GM12878 (cell line): ENCODE measurements at regions not wholly inside any gene's neighbourhood (a gene's known extent, or its start where the extent isn't known, plus 50 kb on each side); places are given as distances from the start of the nearest gene placed in this dataset.

ENCODE experiments used
- ATAC-seq: fragments of 200-7000 bp; cut with Tn5 transposase; 3 replicates; pipeline ENCODE4 v1.9.1; 2020; ENCODE audit warnings: mild to moderate bottlenecking, moderate library complexity
- BruUV-seq: library from RNA; stranded (reverse); fragments of 400-500 nt; replicated peaks from 2 replicates; lab custom pipeline; 2021; lab: Mats Ljungman, UMichigan
- CTCF ChIA-PET: fragments of 300-600 bp; sonication (Branson Sonifier 250); formaldehyde crosslinking; extraction: SDS; loops from one replicate; lab custom pipeline; 2021; ENCODE audit warnings: inconsistent platforms; lab: Yijun Ruan, JAX
- POLR2A ChIA-PET: fragments of 350-600 bp; formaldehyde crosslinking; extraction: SDS; loops from one replicate; lab custom pipeline; 2021; ENCODE audit warnings: inconsistent platforms; lab: Charles Lee
- RAD21 ChIA-PET: fragments of 300-600 bp; sonication (Branson Sonifier 250); formaldehyde crosslinking; loops from one replicate; lab custom pipeline; 2023; ENCODE audit warnings: antibody characterized with exemption; ENCODE audit not compliant: unreplicated experiment; lab: Charles Lee
- SMC1A ChIA-PET: fragments of 300-600 bp; sonication (Branson Sonifier 250); formaldehyde crosslinking; loops from one replicate; lab custom pipeline; 2023; ENCODE audit not compliant: unreplicated experiment, uncharacterized antibody; lab: Charles Lee
- DNase-seq: peaks from one replicate; pipeline ENCODE4 v3.0.0-alpha.2; 2011; ENCODE audit warnings: low read depth, low spot score
- FAIRE-seq: peaks from 3 replicates; lab custom pipeline; 2011; peaks lifted over from hg19 to GRCh38; lab: Jason Lieb, UNC
- H2AFZ ChIP-seq: 2 replicates; pipeline ENCODE4 v1.6.0; 2011; ENCODE audit warnings: low read depth, low read length, control low read depth; ENCODE audit not compliant: control insufficient read depth
- H3K27ac ChIP-seq: 2 replicates; pipeline ENCODE4 v1.5.1; 2011; ENCODE audit warnings: control low read depth; ENCODE audit not compliant: control insufficient read depth, insufficient read depth
- H3K27me3 ChIP-seq, 2 experiments: replicated peaks in 1 of 2; 2 replicates each; pipeline versions ENCODE4 v1.6.0 to v1.6.1; 2011; ENCODE audit warnings: low read length in 1 of 2; ENCODE audit not compliant: control insufficient read depth in 2 of 2, insufficient read depth in 2 of 2
- H3K36me3 ChIP-seq, 2 experiments: 2 replicates each; pipeline ENCODE4 v1.5.1; 2011; ENCODE audit warnings: low read length in 1 of 2; ENCODE audit not compliant: control insufficient read depth in 2 of 2, insufficient read depth in 2 of 2
- H3K4me1 ChIP-seq: 2 replicates; pipeline ENCODE4 v1.6.1; 2011; ENCODE audit warnings: mild to moderate bottlenecking, low read length, moderate library complexity, mixed read lengths; ENCODE audit not compliant: control insufficient read depth, insufficient read depth
- H3K4me2 ChIP-seq: 2 replicates; pipeline ENCODE4 v1.6.0; 2011; ENCODE audit warnings: control low read depth; ENCODE audit not compliant: control insufficient read depth, insufficient read depth
- H3K4me3 ChIP-seq: fragments of 200-600 bp; sonication (generic); 2 replicates; pipeline ENCODE4 v1.5.1; 2016
- H3K79me2 ChIP-seq: 2 replicates; pipeline ENCODE4 v1.6.0; 2011; ENCODE audit warnings: low read length; ENCODE audit not compliant: control insufficient read depth, insufficient read depth
- H3K9ac ChIP-seq: 2 replicates; pipeline ENCODE4 v1.8.0; 2011; ENCODE audit warnings: low read length, control low read depth, mixed read lengths; ENCODE audit not compliant: control insufficient read depth, insufficient read depth
- H3K9me3 ChIP-seq: replicated peaks from 3 replicates; pipeline ENCODE4 v1.5.1; 2011; ENCODE audit warnings: mild to moderate bottlenecking, low read length; ENCODE audit not compliant: control insufficient read depth, insufficient read depth
- H4K20me1 ChIP-seq: 2 replicates; pipeline ENCODE4 v1.6.0; 2011; ENCODE audit not compliant: control insufficient read depth, insufficient read depth
- CBX3 ChIP-seq: fragments of 200-600 bp; sonication (generic); IDR thresholded peaks from 2 replicates; pipeline ENCODE4 v1.6.1; 2016; ENCODE audit warnings: low read depth, borderline replicate concordance
- EP300 ChIP-seq, 2 experiments: fragments of 150-350 bp in 1 of 2; IDR thresholded peaks; 2 replicates each; pipeline ENCODE4 v1.6.1; 2011 to 2012; ENCODE audit warnings: low read depth in 2 of 2, low read length in 2 of 2, borderline replicate concordance in 1 of 2, improper control_type of control experiment in 1 of 2, inconsistent platforms in 1 of 2; ENCODE audit not compliant: control insufficient read depth in 1 of 2
- GABPA ChIP-seq: IDR thresholded peaks from 2 replicates; pipeline ENCODE4 v1.6.1; 2014; ENCODE audit warnings: antibody characterized with exemption, low read depth, mild to moderate bottlenecking, inconsistent platforms
- NFXL1 ChIP-seq: fragments of 450-650 bp; IDR thresholded peaks from 2 replicates; pipeline ENCODE4 v1.6.1; 2017; ENCODE audit warnings: antibody characterized with exemption, mild to moderate bottlenecking, borderline replicate concordance
- RFX5 ChIP-seq: IDR thresholded peaks from 2 replicates; pipeline ENCODE4 v1.6.1; 2011; ENCODE audit warnings: low read depth, low read length, improper control_type of control experiment
- WGBS: methylation state at CpG from one replicate; pipeline ENCODE4 v1.1.6; 2016; ENCODE audit warnings: low lambda C conversion rate; ENCODE audit not compliant: insufficient replicate concordance, insufficient coverage; ENCODE audit errors: missing lambda C conversion rate; 5-methylcytosine and 5-hydroxymethylcytosine counted together
- in situ Hi-C: fragments of 300-500 bp; cut with MboI; formaldehyde crosslinking; loops from 9 replicates; pipeline ENCODE4 v1.14.3; 2018; ENCODE audit warnings: mixed read lengths
- intact Hi-C: fragments of 100-400 bp; cut with micrococcal nuclease; formaldehyde crosslinking; loops from one replicate; pipeline ENCODE4 v1.14.2; 2022; ENCODE audit not compliant: unreplicated experiment
- TF ChIP-seq, protein P1 (sequence below), 3 experiments: IDR thresholded peaks in 2 of 3; conservative IDR thresholded peaks in 1 of 3; 2 replicates each; pipeline ENCODE4 v1.5.1; 2011; ENCODE audit warnings: low read depth in 3 of 3, low read length in 3 of 3, mild to moderate bottlenecking in 3 of 3, control low read depth in 2 of 3, moderate library complexity in 2 of 3, inconsistent platforms in 1 of 3, mixed read lengths in 1 of 3; ENCODE audit not compliant: control insufficient read depth in 2 of 3, insufficient read depth in 1 of 3; ENCODE audit errors: extremely low read depth in 1 of 3
- TF ChIP-seq, protein P2 (sequence below): IDR thresholded peaks from 2 replicates; pipeline ENCODE4 v1.6.1; 2012; ENCODE audit warnings: low read length, inconsistent platforms

DNA sequence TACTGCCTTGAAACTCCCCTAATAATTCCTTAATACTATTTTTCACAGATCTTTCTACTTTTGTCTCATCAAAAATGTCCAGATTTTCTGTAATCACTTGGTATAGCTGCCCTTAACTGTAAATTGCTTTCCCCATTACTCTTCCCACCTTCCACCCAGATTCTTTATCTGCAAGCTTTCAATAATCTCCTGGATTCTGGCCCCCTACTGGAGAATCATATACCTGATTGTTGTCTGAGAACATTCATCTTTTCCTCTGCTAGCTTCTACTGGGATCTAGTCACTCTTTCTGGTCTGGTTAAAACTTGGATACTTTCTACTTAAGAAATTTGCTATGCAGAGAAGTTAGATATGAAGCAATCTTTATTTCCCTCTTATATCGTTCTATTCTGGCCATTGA is 552.6 kb downstream of the PCDH19 start:
- no peak for TF ChIP-seq CBX3
- TF ChIP-seq EP300 (IDR thresholded peaks at IDR 0.05; ENCODE audit: borderline replicate concordance in 1 of 2, control insufficient read depth in 1 of 2, low read depth in 2 of 2, low read length in 2 of 2): no peak
- TF ChIP-seq, protein P1, sequence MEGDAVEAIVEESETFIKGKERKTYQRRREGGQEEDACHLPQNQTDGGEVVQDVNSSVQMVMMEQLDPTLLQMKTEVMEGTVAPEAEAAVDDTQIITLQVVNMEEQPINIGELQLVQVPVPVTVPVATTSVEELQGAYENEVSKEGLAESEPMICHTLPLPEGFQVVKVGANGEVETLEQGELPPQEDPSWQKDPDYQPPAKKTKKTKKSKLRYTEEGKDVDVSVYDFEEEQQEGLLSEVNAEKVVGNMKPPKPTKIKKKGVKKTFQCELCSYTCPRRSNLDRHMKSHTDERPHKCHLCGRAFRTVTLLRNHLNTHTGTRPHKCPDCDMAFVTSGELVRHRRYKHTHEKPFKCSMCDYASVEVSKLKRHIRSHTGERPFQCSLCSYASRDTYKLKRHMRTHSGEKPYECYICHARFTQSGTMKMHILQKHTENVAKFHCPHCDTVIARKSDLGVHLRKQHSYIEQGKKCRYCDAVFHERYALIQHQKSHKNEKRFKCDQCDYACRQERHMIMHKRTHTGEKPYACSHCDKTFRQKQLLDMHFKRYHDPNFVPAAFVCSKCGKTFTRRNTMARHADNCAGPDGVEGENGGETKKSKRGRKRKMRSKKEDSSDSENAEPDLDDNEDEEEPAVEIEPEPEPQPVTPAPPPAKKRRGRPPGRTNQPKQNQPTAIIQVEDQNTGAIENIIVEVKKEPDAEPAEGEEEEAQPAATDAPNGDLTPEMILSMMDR (IDR thresholded peaks at IDR 0.05 in 2 of 3, conservative IDR thresholded peaks at IDR 0.05 in 1 of 3; ENCODE audit: control insufficient read depth in 2 of 3, extremely low read depth in 1 of 3, insufficient read depth in 1 of 3, low read depth in 3 of 3, low read length in 3 of 3): peak in 2 of 3 experiments; percentile 8 to 10; a peak in 1 of 6 replicates
- no peak for TF ChIP-seq RFX5
- no peak for TF ChIP-seq NFXL1
- TF ChIP-seq, protein P2, sequence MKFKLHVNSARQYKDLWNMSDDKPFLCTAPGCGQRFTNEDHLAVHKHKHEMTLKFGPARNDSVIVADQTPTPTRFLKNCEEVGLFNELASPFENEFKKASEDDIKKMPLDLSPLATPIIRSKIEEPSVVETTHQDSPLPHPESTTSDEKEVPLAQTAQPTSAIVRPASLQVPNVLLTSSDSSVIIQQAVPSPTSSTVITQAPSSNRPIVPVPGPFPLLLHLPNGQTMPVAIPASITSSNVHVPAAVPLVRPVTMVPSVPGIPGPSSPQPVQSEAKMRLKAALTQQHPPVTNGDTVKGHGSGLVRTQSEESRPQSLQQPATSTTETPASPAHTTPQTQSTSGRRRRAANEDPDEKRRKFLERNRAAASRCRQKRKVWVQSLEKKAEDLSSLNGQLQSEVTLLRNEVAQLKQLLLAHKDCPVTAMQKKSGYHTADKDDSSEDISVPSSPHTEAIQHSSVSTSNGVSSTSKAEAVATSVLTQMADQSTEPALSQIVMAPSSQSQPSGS: no peak
- no peak for TF ChIP-seq GABPA
- H3K79me2 ChIP-seq: no peaks in the 10 kb centered on the region
- BruUV-seq: no TSS peak
- ChIA-PET CTCF (no interaction called here), SMC1A (no interaction called here), POLR2A (no interaction called here), RAD21 (no interaction called here)
- intact Hi-C loops: no loop called here
- 28% methylated on average over 1 of the region's 1 CpG for WGBS
- no peaks in the 10 kb centered on the region for H3K4me1 ChIP-seq
- H3K9ac ChIP-seq: no peak overlapping the region
- H3K27me3 ChIP-seq: no peaks in the 10 kb centered on the region
- no peaks in the 10 kb centered on the region for H3K9me3 ChIP-seq
- H3K4me2 ChIP-seq: no peak overlapping the region
- FAIRE-seq (no peak), DNase-seq (no peak), ATAC-seq (no peak)
- no peaks in the 10 kb centered on the region for H4K20me1 ChIP-seq
- no peak overlapping the region for H3K27ac ChIP-seq
- no peak overlapping the region for H2AFZ ChIP-seq
- no peaks in the 10 kb centered on the region for H3K36me3 ChIP-seq
- no peak overlapping the region for H3K4me3 ChIP-seq
- in situ Hi-C loops: no loop called here
